ENCODE measurements at regions not wholly inside any gene's neighbourhood (a gene's known extent, or its start where the extent isn't known, plus 50 kb on each side); places are given as distances from the start of the nearest gene placed in this dataset.
"Not testable (repeated sequence)": the region's sequence is repeated elsewhere in the genome, so short reads cannot be mapped to it uniquely, and the experiment has no call there.

DNA sequence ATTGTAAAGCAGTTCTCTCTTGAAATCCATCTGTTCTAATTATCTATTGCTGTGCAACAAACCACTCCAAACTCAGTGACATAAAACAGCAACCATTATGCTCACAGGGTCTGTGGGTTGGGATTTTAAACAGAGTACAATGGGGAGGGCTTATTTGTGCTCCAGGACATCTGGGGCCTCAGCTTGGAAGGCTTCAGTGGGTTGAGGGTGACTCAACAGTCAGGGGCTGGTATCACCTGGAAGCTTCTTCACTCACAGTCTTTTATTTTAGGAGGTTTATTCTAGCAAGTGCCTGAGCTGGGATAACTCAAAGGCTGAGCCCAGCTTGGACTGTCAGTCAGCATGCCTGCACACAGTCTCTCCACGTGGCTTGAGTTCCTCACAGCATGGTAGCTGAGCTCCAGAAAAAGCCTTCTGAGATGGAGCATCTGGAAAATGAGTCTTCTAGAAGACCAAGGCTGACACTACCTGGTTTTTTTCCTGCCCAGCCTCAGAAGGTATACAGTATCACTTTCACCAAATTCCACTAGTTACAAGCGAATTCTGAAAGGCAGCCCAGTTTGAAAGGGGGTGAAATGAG is 234.6 kb upstream of the ID4 start:
- no peak for ATAC-seq
- DNase-seq (ENCODE audit: low spot score in 2 of 2) = no peak
- H3K27ac Mint-ChIP-seq = no peak overlapping the region
- H3K9me3 Mint-ChIP-seq = peaks cover 8% of the 10 kb centered on the region
- no peaks in the 10 kb centered on the region for H3K4me1 Mint-ChIP-seq
- H3K36me3 Mint-ChIP-seq = no peaks in the 10 kb centered on the region
- no peak overlapping the region for H3K4me3 Mint-ChIP-seq

DNA sequence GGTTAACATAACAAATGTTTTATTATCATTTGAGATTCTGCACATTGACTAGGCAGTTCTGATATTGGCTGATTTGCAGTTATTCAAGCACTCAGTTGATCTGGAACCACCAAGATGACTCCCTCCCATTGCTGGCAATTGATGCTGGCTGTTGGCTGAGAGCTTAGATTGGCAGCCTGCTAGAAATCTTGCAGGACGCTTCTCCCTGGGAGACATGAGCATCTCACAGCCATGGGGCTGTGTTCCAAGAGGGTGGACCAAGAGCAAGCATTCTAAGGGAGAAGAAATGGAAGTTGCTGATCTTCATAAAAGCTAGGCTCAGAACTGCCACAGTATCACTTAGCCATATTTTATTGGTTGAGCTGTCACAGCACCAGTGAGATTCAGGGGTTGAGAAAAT is 233.4 kb upstream of the ID4 start:
- H3K4me3 Mint-ChIP-seq = no peak overlapping the region
- H3K36me3 Mint-ChIP-seq = no peaks in the 10 kb centered on the region
- H3K9me3 Mint-ChIP-seq = peaks cover 8% of the 10 kb centered on the region
- H3K4me1 Mint-ChIP-seq = no peaks in the 10 kb centered on the region
- ATAC-seq (no peak), DNase-seq (ENCODE audit: low spot score in 2 of 2) (no peak)
- no peak overlapping the region for H3K27ac Mint-ChIP-seq

DNA sequence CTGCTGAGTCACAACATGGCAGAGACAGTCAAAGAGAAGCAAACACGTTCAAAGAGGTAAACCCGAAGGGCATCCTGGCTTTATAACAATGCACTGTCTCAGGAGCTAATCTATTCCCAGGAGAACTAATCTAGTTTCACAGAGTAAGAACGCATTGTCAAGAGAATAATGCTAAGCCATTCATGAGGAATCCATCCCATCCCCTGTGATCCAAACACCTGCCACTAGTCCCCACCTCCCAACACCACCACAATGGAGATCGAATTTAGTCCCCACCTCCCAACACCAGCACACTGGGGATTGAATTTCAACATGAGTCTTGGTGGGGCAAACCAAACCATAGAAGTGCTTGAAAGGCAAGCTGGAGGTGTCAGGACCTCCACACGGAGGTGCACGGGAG is 231.5 kb upstream of the ID4 start:
- Mint-ChIP-seq H3K36me3 (no peaks in the 10 kb centered on the region), H3K4me3 (no peak overlapping the region), H3K9me3 (peaks cover 9% of the 10 kb centered on the region), H3K4me1 (no peaks in the 10 kb centered on the region), H3K27ac (no peak overlapping the region)
- ATAC-seq = no peak
- DNase-seq (ENCODE audit: low spot score in 2 of 2) = no peak

DNA sequence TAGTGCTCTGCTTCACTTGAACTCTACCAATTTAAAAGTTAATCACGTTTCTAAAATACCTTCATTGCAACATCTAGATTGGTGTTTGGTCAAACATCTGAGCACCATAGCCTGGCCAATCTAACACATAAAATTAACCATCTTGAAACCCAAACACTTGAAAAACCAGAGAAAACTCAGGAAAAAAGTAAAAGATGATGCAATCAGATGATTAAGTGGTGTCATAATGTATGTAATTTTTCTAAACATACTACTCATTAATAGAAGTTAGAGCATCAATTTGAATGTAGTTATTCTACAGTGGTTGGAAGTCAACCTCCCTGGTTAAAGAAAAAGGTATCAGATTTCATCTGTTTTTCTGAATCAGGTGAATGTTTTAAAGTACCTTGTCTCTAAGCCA is 228.6 kb upstream of the ID4 start:
- peaks cover 13% of the 10 kb centered on the region for H3K9me3 Mint-ChIP-seq
- H3K27ac Mint-ChIP-seq = no peak overlapping the region
- no peaks in the 10 kb centered on the region for H3K4me1 Mint-ChIP-seq
- no peak overlapping the region for H3K4me3 Mint-ChIP-seq
- no peaks in the 10 kb centered on the region for H3K36me3 Mint-ChIP-seq
- DNase-seq (ENCODE audit: low spot score in 2 of 2) = no peak
- no peak for ATAC-seq

DNA sequence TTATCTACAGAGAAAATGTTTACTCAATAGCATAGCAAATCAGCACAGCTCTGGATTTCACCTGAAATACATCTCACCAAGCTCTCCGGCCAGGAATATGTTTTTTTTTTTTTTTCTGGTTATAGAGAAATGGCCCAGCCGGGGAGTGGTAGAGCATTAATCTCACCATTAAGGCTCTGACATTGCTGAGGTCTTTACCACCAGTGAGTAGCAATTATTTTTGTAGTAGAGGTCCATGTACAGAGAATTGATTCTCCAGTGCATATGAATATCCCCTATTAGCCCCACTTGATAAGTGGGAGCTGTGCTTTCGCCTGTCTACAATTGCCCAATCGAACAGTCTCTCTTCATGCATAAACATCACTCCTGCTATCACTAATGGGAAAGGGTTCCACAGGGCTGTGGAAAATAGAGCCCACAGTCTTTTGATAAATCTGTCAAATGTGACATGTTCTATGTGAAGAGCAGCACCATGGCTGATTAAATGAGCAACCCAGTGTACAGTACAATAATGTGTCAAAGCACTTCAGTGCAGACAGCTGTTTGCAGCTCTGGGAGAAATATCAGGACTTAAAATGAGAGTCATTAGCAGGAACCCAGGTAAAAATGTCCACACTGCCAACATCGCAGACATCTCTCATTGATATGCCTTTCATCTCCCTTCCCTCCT is 227.1 kb upstream of the ID4 start:
- Mint-ChIP-seq H3K4me1 (no peaks in the 10 kb centered on the region), H3K9me3 (peaks cover 12% of the 10 kb centered on the region), H3K27ac (no peak overlapping the region), H3K36me3 (no peaks in the 10 kb centered on the region), H3K4me3 (no peak overlapping the region)
- no peak for ATAC-seq
- DNase-seq (ENCODE audit: low spot score in 2 of 2) = no peak

DNA sequence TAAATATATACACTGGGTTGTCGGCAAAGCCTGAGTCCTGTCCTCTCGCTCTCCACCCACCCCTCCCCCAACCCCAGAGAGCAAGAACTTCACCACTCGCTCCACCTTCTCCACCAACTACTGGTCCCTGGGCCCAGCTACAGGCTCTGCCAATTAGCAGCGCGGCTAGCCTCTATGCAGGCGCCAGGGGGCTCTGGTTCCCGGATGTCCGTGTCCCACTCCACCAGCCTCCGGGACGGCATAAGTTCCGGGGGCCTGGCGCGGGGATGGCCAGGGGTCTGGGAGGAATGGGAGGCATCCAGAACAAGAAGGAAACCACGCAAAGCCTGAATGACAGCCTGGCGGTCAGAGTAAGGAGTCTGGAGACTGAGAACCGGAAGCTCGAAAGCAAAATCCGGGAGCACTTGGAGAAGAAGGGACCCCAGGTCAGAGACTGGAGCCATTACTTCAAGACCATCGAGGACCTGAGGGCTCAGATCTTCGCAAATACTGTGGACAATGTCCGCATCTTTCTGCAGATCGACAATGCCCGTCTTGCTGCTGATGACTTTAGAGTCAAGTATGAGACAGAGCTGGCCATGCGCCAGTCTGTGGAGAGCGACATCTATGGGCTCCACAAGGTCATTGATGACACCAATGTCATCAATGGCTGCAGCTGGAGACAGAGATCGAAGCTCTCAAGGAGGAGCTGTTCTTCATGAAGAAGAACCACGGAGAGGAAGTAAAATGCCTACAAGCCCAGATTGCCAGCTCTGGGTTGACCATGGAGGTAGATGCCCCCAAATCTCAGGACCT is 224.3 kb upstream of the ID4 start:
- not testable (repeated sequence) for H3K36me3 Mint-ChIP-seq; H3K27ac Mint-ChIP-seq; DNase-seq (ENCODE audit: low spot score in 2 of 2); ATAC-seq; H3K4me3 Mint-ChIP-seq; H3K4me1 Mint-ChIP-seq
- peaks cover 20% of the 10 kb centered on the region for H3K9me3 Mint-ChIP-seq

DNA sequence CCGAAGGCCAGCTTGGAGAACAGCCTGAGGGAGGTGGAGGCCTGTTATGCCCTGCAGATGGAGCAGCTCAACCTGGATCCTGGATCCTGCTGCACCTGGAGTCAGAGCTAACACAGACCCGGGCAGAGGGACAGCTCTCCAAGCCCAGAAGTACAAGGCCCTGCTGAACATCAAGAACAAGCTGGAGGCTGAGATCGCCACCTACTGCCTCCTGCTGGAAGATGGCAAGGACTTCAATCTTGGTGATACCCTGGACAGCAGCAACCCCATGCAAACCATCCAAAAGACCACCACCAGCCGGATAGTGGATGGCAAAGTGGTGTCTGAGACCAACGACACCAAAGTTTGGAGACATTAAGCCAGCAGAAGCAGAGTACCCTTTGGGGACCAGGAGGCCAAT is 223.5 kb upstream of the ID4 start:
- DNase-seq (ENCODE audit: low spot score in 2 of 2) (no peak), ATAC-seq (no peak)
- peaks cover 20% of the 10 kb centered on the region for H3K9me3 Mint-ChIP-seq
- no peak overlapping the region for H3K4me3 Mint-ChIP-seq
- no peak overlapping the region for H3K27ac Mint-ChIP-seq
- no peaks in the 10 kb centered on the region for H3K36me3 Mint-ChIP-seq
- H3K4me1 Mint-ChIP-seq = no peaks in the 10 kb centered on the region

DNA sequence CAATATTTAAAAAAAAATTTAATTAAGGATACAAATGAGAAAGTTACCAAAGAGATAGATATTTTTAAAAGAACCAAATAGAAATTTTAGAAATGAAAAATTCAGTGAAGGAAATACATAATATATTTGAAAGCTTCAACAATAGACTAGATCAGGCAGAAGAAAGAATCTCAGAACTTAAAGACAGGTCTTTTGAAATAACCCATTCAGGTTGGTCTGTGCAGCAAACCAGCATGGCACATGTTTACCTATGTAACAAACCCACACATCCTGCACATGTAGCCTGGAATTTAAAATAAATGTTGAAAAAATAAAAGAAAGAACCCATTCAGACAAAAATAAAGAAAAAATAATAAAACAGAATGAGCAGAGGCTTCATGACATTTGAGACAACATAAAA is 221.1 kb upstream of the ID4 start:
- peaks cover 20% of the 10 kb centered on the region for H3K9me3 Mint-ChIP-seq
- no peaks in the 10 kb centered on the region for H3K4me1 Mint-ChIP-seq
- ATAC-seq (no peak), DNase-seq (ENCODE audit: low spot score in 2 of 2) (no peak)
- no peak overlapping the region for H3K27ac Mint-ChIP-seq
- no peak overlapping the region for H3K4me3 Mint-ChIP-seq
- no peaks in the 10 kb centered on the region for H3K36me3 Mint-ChIP-seq

DNA sequence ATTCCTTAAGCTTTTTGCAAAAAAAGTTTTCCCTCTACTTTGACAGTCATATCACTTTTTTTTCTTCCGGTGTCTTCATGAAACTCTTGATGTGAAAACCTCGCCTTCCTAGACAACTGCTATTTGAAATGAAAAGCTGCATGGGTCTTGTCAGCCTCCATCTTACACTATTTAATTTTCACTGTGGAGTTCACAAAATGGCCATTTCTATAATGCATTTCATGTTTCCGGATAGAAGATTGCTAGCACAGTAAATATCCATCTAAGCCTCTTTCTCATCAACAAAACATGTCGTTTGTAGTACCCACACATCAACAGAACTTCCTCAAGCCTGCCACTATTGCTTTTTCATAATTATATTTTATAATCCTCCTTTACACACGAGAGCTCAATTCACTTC is 204.9 kb upstream of the ID4 start:
- Mint-ChIP-seq H3K4me1 (no peaks in the 10 kb centered on the region), H3K36me3 (no peaks in the 10 kb centered on the region), H3K27ac (no peak overlapping the region)

DNA sequence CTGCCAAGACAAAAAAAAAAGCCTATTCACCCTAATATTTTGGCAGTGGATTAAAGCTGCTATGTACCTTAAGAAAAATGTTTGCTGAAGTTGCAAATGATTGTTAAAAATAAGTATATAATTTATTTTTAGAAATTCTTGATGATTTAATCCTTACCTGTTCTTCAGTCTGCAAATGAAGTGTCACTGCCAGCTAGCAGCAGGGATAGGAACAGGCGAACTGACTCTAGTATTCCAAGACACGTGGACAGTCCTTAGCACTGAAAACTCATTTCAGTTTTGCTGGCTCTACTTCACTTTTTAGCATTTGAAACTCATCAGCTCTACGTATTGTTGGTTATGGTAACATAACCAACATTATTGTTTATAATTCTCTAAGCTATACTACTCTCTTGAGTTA is 204.4 kb upstream of the ID4 start:
- Mint-ChIP-seq H3K4me3 (no peak overlapping the region), H3K9me3 (peaks cover 7% of the 10 kb centered on the region), H3K36me3 (no peaks in the 10 kb centered on the region), H3K27ac (no peak overlapping the region), H3K4me1 (no peaks in the 10 kb centered on the region)
- DNase-seq (ENCODE audit: low spot score in 2 of 2) = no peak
- ATAC-seq = no peak

More for the DNA sequence above, 204.9 kb upstream of the ID4 start:
- Mint-ChIP-seq H3K4me3 (no peak overlapping the region), H3K9me3 (peaks cover 9% of the 10 kb centered on the region)
- DNase-seq (ENCODE audit: low spot score in 2 of 2) (no peak), ATAC-seq (no peak)

DNA sequence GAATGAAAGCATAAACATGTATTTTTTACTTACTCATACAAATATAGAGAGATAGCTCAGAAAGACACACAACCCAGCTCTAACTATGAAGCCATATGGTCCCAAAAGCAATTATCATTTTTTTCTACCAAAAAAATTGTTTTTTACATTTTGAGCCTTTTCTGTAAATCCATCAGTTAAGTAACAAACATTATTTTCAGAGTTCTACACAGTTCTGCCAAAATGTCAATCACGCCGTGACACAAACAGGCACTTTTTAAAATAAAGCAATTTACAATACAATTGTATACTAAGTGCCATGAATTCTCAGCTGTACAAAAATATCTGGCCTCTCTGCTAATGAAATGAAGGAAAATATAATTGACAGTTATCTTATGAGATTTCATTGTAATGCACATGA is 201.4 kb upstream of the ID4 start:
- H3K4me1 Mint-ChIP-seq = no peaks in the 10 kb centered on the region
- H3K9me3 Mint-ChIP-seq = peaks cover 9% of the 10 kb centered on the region
- no peak overlapping the region for H3K27ac Mint-ChIP-seq

DNA sequence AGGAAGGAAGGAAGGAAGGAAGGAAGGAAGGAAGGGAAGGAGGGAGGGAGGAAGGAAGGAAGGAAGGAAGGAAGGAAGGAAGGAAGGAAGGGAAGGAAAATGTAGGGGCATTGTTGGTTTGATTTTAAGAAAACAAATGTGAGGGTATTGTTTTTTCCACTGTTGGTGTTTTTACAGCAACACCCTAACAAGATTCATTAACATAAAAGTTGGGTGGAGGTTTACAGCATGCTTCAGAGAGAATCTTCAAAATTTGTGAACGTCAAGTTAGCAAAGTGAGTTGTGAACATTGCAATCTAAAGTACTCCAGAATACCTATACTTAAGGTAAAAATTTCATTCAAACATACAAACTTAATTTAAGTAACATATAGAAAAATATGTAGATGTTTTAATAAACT is 200.2 kb upstream of the ID4 start:
- no peaks in the 10 kb centered on the region for H3K36me3 Mint-ChIP-seq
- no peak overlapping the region for H3K27ac Mint-ChIP-seq
- H3K9me3 Mint-ChIP-seq = peaks cover 7% of the 10 kb centered on the region
- DNase-seq (ENCODE audit: low spot score in 2 of 2) = no peak
- H3K4me1 Mint-ChIP-seq = no peaks in the 10 kb centered on the region
- no peak for ATAC-seq
- no peak overlapping the region for H3K4me3 Mint-ChIP-seq

More for the DNA sequence above, 201.4 kb upstream of the ID4 start:
- Mint-ChIP-seq H3K36me3 (no peaks in the 10 kb centered on the region), H3K4me3 (no peak overlapping the region)
- ATAC-seq (no peak), DNase-seq (ENCODE audit: low spot score in 2 of 2) (no peak)

DNA sequence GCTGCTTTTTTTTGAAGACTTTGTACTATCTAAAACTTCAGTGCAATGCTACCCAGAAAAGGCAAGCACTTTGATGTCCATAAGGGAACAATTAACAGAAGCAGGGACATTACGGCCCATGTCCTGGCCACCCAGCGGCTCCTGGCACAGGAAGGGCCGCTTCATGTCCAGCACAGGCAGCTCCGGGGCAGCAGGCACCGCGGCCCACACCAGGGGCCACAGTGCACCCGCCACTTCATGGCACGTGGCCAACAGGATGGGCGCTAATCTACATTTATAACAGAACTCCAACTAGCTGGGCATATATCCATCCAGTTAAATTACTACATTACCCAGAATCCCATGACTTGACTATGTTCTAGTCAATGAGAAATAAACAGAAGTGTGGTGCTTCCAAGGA is 198.2 kb upstream of the ID4 start:
- DNase-seq (ENCODE audit: low spot score in 2 of 2) = no peak
- no peak for ATAC-seq
- Mint-ChIP-seq H3K36me3 (no peaks in the 10 kb centered on the region), H3K9me3 (peaks cover 3% of the 10 kb centered on the region), H3K4me3 (no peak overlapping the region), H3K27ac (no peak overlapping the region), H3K4me1 (no peaks in the 10 kb centered on the region)

DNA sequence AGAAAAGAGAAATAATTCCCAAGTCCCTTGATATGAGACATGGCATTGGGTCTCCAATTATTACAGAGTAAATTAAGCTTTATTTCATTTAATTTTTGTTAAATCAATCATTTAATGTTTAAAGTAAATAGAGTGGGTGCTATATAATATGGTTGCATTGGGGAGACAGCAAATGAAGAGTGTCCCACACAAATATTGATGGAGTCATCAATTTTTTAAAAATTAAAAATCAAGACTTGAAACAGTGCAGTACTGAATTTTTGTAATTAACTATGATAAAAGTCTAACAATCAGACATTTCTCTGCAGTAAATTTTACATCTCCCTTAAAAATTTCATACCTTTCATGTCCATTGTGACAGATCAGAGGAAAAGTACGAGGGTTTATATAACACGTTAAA is 193.9 kb upstream of the ID4 start:
- ATAC-seq = no peak
- Mint-ChIP-seq H3K4me1 (no peaks in the 10 kb centered on the region), H3K27ac (no peak overlapping the region), H3K9me3 (peaks cover 3% of the 10 kb centered on the region), H3K36me3 (no peaks in the 10 kb centered on the region), H3K4me3 (no peak overlapping the region)
- DNase-seq (ENCODE audit: low spot score in 2 of 2) = no peak

DNA sequence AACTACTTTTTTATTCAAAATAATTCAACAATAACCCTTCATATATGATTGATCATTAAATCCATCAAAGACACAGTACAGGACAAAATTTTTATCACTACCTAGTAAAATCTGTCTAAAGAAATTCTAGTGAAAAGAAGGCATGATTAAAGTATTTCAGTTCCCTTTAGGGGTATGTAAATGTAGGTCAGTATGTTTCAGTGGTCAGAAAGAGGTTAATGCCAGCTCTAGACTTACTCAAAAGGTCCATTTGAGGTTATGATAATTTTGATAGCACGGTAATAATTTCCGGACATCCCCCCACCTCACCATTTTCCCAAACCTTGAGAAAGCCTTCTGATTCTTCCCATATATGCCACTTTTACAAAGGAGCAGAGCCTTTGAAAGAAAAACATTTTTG is 193.5 kb upstream of the ID4 start:
- Mint-ChIP-seq H3K9me3 (peaks cover 3% of the 10 kb centered on the region), H3K27ac (no peak overlapping the region), H3K4me1 (no peaks in the 10 kb centered on the region), H3K4me3 (no peak overlapping the region), H3K36me3 (no peaks in the 10 kb centered on the region)
- ATAC-seq = no peak
- DNase-seq (ENCODE audit: low spot score in 2 of 2) = no peak

DNA sequence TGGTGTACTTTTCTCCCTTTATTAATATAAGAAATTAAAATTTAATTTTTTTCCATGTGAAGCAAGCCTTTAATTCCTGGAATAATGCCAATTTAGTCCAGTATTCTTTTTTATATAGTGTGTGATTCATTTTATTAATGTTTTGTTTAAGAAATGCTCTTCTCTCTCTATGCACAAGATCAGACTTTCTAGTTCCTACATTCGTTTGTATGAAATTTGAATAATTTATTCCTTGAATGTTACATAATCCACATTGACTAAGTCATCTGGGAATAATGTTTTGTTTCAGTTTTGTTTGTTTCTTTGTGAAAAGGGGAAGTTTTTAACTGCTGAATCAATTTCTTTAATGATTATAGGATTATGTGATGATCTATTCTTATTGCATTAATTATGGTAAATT is 181.4 kb upstream of the ID4 start:
- no peaks in the 10 kb centered on the region for H3K36me3 Mint-ChIP-seq
- ATAC-seq (no peak), DNase-seq (ENCODE audit: low spot score in 2 of 2) (no peak)
- H3K4me3 Mint-ChIP-seq = no peak overlapping the region
- H3K27ac Mint-ChIP-seq = no peak overlapping the region
- peaks cover 9% of the 10 kb centered on the region for H3K9me3 Mint-ChIP-seq
- no peaks in the 10 kb centered on the region for H3K4me1 Mint-ChIP-seq
